LoVo (cell line): ENCODE measurements at regions not wholly inside any gene's neighbourhood (a gene's known extent, or its start where the extent isn't known, plus 50 kb on each side); places are given as distances from the start of the nearest gene placed in this dataset.
"Not testable (repeated sequence)": the region's sequence is repeated elsewhere in the genome, so short reads cannot be mapped to it uniquely, and the experiment has no call there.

Experiments
- DNase-seq: peaks from one replicate; pipeline ENCODE4 v3.0.0-alpha.2; 2016; ENCODE audit warnings: low spot score

- no peak for DNase-seq
Measured at GRCh38 chr22:34841331-34841771, 224.6 kb upstream of the ISX start.

- DNase-seq, result no peak
Measured at GRCh38 chr22:34841911-34842310, 224.0 kb upstream of the ISX start.

- DNase-seq, result no peak
Measured at GRCh38 chr22:34842630-34843029, 223.3 kb upstream of the ISX start.

- not testable (repeated sequence) for DNase-seq
Measured at GRCh38 chr22:34843743-34844142, 222.2 kb upstream of the ISX start.

GRCh38 chr22:34845391-34845790 lies 220.6 kb upstream of the ISX start:
- no peak for DNase-seq

- no peak for DNase-seq
Measured at GRCh38 chr22:34847072-34847471, 218.9 kb upstream of the ISX start.

GRCh38 chr22:34849965-34850364 lies 216.0 kb upstream of the ISX start:
- no peak for DNase-seq

- DNase-seq, result no peak
Measured at GRCh38 chr22:34851918-34852662, 213.9 kb upstream of the ISX start.

GRCh38 chr22:34855471-34855870 lies 210.5 kb upstream of the ISX start:
- no peak for DNase-seq

- DNase-seq, result no peak
Measured at GRCh38 chr22:34858066-34858465, 207.9 kb upstream of the ISX start.

GRCh38 chr22:34861787-34862186 lies 204.2 kb upstream of the ISX start:
- no peak for DNase-seq

- no peak for DNase-seq
Measured at GRCh38 chr22:34866081-34866480, 199.9 kb upstream of the ISX start.

GRCh38 chr22:34866495-34867131 lies 199.3 kb upstream of the ISX start:
- DNase-seq, result no peak

- no peak for DNase-seq
Measured at GRCh38 chr22:34877506-34877905, 188.5 kb upstream of the ISX start.

- DNase-seq, result no peak
Measured at GRCh38 chr22:34878171-34878570, 187.8 kb upstream of the ISX start.

- DNase-seq, result no peak
Measured at GRCh38 chr22:34879001-34879400, 187.0 kb upstream of the ISX start.

- no peak for DNase-seq
Measured at GRCh38 chr22:34880662-34881061, 185.3 kb upstream of the ISX start.

- DNase-seq, result no peak
Measured at GRCh38 chr22:34881453-34881852, 184.5 kb upstream of the ISX start.

- DNase-seq, result no peak
Measured at GRCh38 chr22:34885852-34886251, 180.1 kb upstream of the ISX start.

GRCh38 chr22:34886391-34886790 lies 179.6 kb upstream of the ISX start:
- no peak for DNase-seq

GRCh38 chr22:34886812-34887211 lies 179.1 kb upstream of the ISX start:
- DNase-seq, result no peak

GRCh38 chr22:34897126-34897525 lies 168.8 kb upstream of the ISX start:
- DNase-seq, result no peak

GRCh38 chr22:34902335-34902734 lies 163.6 kb upstream of the ISX start:
- no peak for DNase-seq

- no peak for DNase-seq
Measured at GRCh38 chr22:34903416-34903815, 162.5 kb upstream of the ISX start.
